ENCODE measurements at regions not wholly inside any gene's neighbourhood (a gene's known extent, or its start where the extent isn't known, plus 50 kb on each side); places are given as distances from the start of the nearest gene placed in this dataset.

DNA sequence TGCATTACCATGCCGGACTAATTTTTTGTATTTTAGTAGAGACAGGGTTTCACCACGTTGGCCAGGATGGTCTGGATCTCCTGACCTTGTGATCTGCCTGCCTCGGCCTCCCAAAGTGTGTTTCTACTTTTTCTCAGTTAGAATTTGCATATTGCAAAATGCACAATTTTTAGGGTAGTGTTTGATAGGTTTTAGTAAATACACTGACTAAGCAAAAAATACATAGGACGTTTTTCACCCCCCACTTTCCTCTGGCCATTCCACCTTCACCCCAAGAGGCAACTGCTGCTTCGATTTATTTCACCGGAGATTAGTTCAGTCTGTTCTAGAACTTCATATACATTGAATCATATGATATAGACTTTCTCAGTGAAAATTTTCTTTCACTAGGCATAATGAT is 1269.1 kb downstream of the TBC1D22A start:
- 81 to 82% (median 82%) methylated on average over 6 of the region's 6 CpGs for WGBS, 3 donors
- no peaks in the 10 kb centered on the region for H3K27me3 ChIP-seq
- H3K4me3 ChIP-seq, result no peak overlapping the region
- DNase-seq, result no peak
- no peaks in the 10 kb centered on the region for H3K36me3 ChIP-seq
- H3K9me3 ChIP-seq, result no peaks in the 10 kb centered on the region
- H3K27ac ChIP-seq, result no peak overlapping the region
- H3K4me1 ChIP-seq (ENCODE audit: insufficient read depth), result no peaks in the 10 kb centered on the region
- no peak for TF ChIP-seq EP300 (IDR thresholded peaks at IDR 0.05)
- intact Hi-C loops (cut with DNase I), result no loop called here

- no peak for DNase-seq
- Histone ChIP-seq H3K4me1 (ENCODE audit: insufficient read depth) (no peaks in the 10 kb centered on the region), H3K9me3 (no peaks in the 10 kb centered on the region), H3K4me3 (no peak overlapping the region), H3K27me3 (no peaks in the 10 kb centered on the region), H3K27ac (no peak overlapping the region), H3K36me3 (no peaks in the 10 kb centered on the region)
- TF ChIP-seq EP300 (IDR thresholded peaks at IDR 0.05), result no peak
- TF ChIP-seq, protein P1, sequence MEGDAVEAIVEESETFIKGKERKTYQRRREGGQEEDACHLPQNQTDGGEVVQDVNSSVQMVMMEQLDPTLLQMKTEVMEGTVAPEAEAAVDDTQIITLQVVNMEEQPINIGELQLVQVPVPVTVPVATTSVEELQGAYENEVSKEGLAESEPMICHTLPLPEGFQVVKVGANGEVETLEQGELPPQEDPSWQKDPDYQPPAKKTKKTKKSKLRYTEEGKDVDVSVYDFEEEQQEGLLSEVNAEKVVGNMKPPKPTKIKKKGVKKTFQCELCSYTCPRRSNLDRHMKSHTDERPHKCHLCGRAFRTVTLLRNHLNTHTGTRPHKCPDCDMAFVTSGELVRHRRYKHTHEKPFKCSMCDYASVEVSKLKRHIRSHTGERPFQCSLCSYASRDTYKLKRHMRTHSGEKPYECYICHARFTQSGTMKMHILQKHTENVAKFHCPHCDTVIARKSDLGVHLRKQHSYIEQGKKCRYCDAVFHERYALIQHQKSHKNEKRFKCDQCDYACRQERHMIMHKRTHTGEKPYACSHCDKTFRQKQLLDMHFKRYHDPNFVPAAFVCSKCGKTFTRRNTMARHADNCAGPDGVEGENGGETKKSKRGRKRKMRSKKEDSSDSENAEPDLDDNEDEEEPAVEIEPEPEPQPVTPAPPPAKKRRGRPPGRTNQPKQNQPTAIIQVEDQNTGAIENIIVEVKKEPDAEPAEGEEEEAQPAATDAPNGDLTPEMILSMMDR (IDR thresholded peaks at IDR 0.05), result no peak
- TF ChIP-seq POLR2A (IDR thresholded peaks at IDR 0.05), result no peak
- intact Hi-C loops (cut with DNase I), result no loop called here
- 88 to 95% (median 90%) methylated on average over 2 of the region's 2 CpGs for WGBS, 3 donors
Observed at GRCh38 chr22:48025096-48025495, 1262.6 kb downstream of the TBC1D22A start.

DNA sequence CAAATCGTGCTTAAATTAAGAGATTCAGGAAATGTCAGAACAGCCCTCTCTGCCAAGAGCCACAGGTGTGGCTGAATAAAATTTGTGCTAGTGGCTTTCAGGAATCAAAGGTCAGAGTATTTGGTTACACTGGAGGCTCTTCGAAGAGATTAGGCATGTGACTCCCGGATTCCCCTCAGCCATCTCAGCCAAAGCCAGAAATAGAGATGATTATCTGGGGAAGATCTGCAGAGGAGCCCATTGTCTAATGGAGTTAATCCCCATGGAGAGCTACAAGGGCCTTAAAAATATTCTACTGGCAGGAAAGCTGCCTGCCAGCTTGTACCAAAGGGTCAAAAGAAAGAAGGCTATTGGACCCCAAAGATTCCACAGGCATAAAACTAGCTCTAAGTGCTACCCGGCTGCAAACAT is 1259.5 kb downstream of the TBC1D22A start:
- Histone ChIP-seq H3K27me3 (no peaks in the 10 kb centered on the region), H3K4me3 (no peak overlapping the region), H3K4me1 (ENCODE audit: insufficient read depth) (no peaks in the 10 kb centered on the region), H3K9me3 (peaks cover 0 to 5% of the 10 kb centered on the region in 2 donors), H3K27ac (no peak overlapping the region), H3K36me3 (no peaks in the 10 kb centered on the region)
- TF ChIP-seq, protein P1 (IDR thresholded peaks at IDR 0.05), result no peak
- TF ChIP-seq POLR2A (IDR thresholded peaks at IDR 0.05), result no peak
- no peak for TF ChIP-seq EP300 (IDR thresholded peaks at IDR 0.05)
- no peak for DNase-seq
- 70 to 77% (median 71%) methylated on average over 4 of the region's 4 CpGs for WGBS, 3 donors
- intact Hi-C loops (cut with DNase I), result no loop called here

DNA sequence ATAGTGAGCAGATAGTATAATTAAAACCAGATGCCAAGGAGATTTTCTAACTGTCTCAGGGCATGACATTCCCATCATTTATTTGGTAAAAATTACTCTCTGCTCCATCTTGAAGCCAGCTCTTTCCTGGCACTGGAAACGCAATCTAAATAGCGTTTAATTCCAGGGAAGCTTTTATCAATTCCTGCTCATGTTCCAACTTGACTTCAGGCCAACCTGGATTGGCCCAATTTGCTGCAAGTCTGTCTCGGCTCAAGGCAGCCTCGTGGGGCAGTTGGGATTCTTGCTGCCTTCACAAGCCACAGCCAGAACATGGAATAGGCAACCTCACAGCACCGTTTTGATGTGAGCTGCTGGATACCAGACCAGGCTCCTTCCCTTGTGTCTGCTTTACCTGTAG is 1255.9 kb downstream of the TBC1D22A start:
- Histone ChIP-seq H3K4me1 (ENCODE audit: insufficient read depth) (no peaks in the 10 kb centered on the region), H3K36me3 (no peaks in the 10 kb centered on the region), H3K27ac (no peak overlapping the region), H3K27me3 (no peaks in the 10 kb centered on the region), H3K9me3 (peaks cover 0 to 5% of the 10 kb centered on the region in 2 donors), H3K4me3 (no peak overlapping the region)
- TF ChIP-seq POLR2A (IDR thresholded peaks at IDR 0.05) (no peak), EP300 (IDR thresholded peaks at IDR 0.05) (no peak)
- TF ChIP-seq, protein P1 (IDR thresholded peaks at IDR 0.05), result no peak
- intact Hi-C loops (cut with DNase I), result loop anchor here in 1 of 4 donors (10.0 kb wide), 1 partner anchor 56 kb away; no protein-coding TSS in a partner anchor
- WGBS, 3 donors, result 13 to 16% (median 14%) methylated on average over 5 of the region's 5 CpGs
- no peak for DNase-seq

DNA sequence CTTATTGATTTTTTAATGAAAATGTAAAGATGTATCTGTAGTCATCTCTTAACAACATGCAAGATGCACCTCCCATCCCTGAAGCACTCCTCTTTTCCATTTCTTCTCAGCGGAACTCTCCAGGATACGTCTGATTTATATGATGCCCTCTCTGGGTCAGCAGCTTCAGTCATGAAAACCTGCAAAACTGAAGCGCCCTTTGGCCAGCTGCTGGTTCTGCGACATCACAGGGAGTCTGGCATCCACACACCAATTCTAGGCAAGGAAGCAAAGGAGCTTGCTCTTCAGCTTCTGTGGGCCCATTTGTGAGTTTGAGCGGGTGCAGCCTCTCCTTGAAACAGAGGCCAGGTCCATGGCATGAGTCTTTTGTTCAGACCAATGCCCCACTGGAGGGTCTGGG is 1253.3 kb downstream of the TBC1D22A start:
- no peak for DNase-seq
- intact Hi-C loops (cut with DNase I), result loop anchor here in 1 of 4 donors (10.0 kb wide), 1 partner anchor 59 kb away; no protein-coding TSS in a partner anchor
- TF ChIP-seq, protein P1 (IDR thresholded peaks at IDR 0.05), result no peak
- Histone ChIP-seq H3K27ac (no peak overlapping the region), H3K4me3 (no peak overlapping the region), H3K9me3 (peaks cover 0 to 5% of the 10 kb centered on the region in 2 donors), H3K36me3 (no peaks in the 10 kb centered on the region), H3K27me3 (no peaks in the 10 kb centered on the region), H3K4me1 (ENCODE audit: insufficient read depth) (no peaks in the 10 kb centered on the region)
- 88 to 95% (median 91%) methylated on average over 5 of the region's 5 CpGs for WGBS, 3 donors
